GM12872 (cell line): ENCODE measurements at regions not wholly inside any gene's neighbourhood (a gene's known extent, or its start where the extent isn't known, plus 50 kb on each side); places are given as distances from the start of the nearest gene placed in this dataset.

ENCODE experiments used
- CTCF ChIP-seq: IDR thresholded peaks from 3 replicates; pipeline ENCODE4 v1.5.1; 2011; ENCODE audit warnings: low read depth, mild to moderate bottlenecking, low read length, moderate library complexity; ENCODE audit not compliant: insufficient read depth

DNA sequence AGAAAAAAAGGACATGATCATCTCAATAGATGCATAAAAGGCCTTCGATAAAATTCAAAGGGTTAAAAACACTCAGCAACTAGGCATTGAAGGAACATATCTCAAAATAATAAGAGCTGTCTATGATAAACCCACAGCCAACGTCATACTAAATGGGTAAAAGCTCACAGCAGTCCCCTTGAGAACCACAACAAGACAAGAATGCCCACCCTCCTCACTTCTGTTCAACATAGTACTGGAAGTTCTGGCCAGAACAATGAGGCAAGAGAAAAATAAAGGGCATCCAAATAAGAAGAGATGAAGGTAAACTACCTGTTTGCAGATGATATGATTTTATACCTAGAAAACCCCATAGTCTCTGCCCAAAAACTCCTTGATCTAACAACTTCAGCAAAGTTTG lies 619.7 kb upstream of the LMCD1 start:
- no peak for TF ChIP-seq CTCF

DNA sequence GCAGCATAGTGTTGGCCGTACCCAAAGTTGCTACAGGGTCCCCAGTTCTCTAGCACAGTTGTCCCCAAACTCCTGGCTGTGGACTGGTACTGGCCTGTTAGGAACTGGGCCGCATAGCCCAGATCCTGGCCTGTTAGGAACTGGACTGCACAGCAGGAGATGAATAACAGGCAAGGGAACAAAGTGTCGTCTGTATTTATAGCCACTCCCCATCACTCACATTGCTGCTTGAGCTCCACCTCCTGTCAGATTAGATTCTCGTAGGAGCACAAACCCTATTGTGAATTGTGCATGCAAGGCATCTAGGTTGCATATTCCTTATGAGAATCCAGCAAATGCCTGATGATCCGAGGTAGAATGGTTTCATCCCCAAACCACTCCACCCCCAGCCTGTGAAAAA lies 604.0 kb upstream of the LMCD1 start:
- no peak for TF ChIP-seq CTCF

GRCh38 chr3:7913283-7913682 lies 588.3 kb upstream of the LMCD1 start:
- TF ChIP-seq CTCF: no peak

- no peak for TF ChIP-seq CTCF
These were observed 586.3 kb upstream of the LMCD1 start for GRCh38 chr3:7915356-7915755.

- no peak for TF ChIP-seq CTCF
These were observed 584.0 kb upstream of the LMCD1 start for GRCh38 chr3:7917443-7918151.

GRCh38 chr3:7920211-7920610 lies 581.4 kb upstream of the LMCD1 start:
- no peak for TF ChIP-seq CTCF

DNA sequence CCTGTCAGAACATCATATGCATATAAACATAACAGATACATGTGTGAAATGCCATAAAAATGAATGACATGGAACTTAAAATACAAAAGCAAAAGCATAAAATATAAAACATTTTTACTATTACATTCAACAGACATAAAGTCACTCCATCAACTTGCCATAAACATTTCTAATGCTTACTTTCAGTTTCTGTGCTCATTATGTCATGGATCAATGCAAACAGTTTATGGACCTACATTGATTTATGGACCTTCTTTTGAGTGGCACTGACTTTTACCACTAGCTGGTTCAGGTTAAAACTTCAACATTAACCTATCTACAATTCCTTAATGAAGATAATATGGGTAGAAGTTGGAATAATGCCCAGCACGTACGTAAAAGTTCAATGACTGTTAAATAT lies 577.4 kb upstream of the LMCD1 start:
- TF ChIP-seq CTCF: no peak

DNA sequence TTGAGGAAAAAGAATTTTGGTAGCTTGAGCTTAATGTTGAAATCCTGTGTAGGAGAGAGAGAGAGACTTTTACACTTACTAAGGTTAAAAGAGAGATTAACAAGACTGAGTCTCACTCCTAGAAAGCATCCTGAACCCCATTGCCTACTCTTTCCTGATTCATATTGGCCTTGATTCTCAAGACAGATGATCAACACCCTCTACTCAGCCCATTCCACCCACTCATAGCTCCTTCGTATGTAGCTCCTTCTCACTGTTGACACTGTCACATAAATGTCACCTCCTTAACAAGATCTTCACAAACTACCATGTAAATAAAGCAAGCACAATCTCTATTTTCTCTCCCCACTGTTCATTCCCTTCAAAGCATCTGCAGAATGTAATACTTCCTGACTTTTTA lies 574.6 kb upstream of the LMCD1 start:
- no peak for TF ChIP-seq CTCF
